ENCODE measurements at regions not wholly inside any gene's neighbourhood (a gene's known extent, or its start where the extent isn't known, plus 50 kb on each side); places are given as distances from the start of the nearest gene placed in this dataset.

DNA sequence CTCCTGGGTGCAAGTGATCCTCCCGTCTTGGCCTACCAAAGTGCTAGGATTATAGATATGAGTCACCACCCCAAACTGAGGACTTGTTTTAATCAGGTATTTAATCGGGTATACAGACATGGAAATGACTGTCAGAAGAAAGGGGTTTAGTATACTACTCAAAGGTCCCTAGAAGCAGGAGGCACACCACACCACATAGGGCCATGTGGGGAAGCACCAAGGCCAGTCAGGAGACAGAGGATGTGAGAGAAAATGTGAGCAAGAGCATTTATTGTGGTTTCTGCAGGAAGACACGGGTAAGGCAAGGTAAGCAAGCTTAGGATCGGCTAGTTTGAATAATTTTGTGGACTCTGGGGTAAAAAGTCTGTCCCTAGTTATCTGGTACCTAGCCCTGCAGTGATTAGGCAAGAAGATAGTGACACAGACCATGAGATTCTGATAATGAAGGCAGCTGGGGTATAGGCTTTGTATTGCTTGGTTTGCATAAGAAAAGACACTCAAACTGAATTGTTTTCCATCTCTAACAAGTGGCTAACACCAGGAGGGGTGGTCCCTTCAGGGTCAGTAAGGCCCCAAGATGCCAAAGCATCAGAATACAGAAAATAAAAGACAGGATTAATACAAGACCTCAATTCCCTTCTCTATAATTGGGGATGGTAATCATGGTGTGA, 408.8 kb upstream of the F9 start:
- no peak for DNase-seq (ENCODE audit: low read depth)
- H3K4me3 ChIP-seq (ENCODE audit: low read depth, low read length) = no peak overlapping the region
- no peak for TF ChIP-seq CTCF (IDR thresholded peaks at IDR 0.05; ENCODE audit: low read depth, low read length, missing control alignments)

- no peak for DNase-seq (ENCODE audit: low read depth)
- no peak for TF ChIP-seq CTCF (IDR thresholded peaks at IDR 0.05; ENCODE audit: low read depth, low read length, missing control alignments)
- H3K4me3 ChIP-seq (ENCODE audit: low read depth, low read length) = no peak overlapping the region
These were observed 409.2 kb upstream of the FGF13 start for GRCh38 chrX:139120760-139121159.

- no peak overlapping the region for H3K4me3 ChIP-seq (ENCODE audit: low read depth, low read length)
- no peak for DNase-seq (ENCODE audit: low read depth)
- no peak for TF ChIP-seq CTCF (IDR thresholded peaks at IDR 0.05; ENCODE audit: low read depth, low read length, missing control alignments)
These were observed 402.2 kb upstream of the FGF13 start for GRCh38 chrX:139113708-139114107.

- no peak overlapping the region for H3K4me3 ChIP-seq (ENCODE audit: low read depth, low read length)
- no peak for TF ChIP-seq CTCF (IDR thresholded peaks at IDR 0.05; ENCODE audit: low read depth, low read length, missing control alignments)
- DNase-seq (ENCODE audit: low read depth) = no peak
These were observed 400.9 kb upstream of the FGF13 start for GRCh38 chrX:139112432-139112831.

GRCh38 chrX:139106069-139106468, 394.6 kb upstream of the FGF13 start:
- no peak for DNase-seq (ENCODE audit: low read depth)
- no peak overlapping the region for H3K4me3 ChIP-seq (ENCODE audit: low read depth, low read length)
- no peak for TF ChIP-seq CTCF (IDR thresholded peaks at IDR 0.05; ENCODE audit: low read depth, low read length, missing control alignments)

DNA sequence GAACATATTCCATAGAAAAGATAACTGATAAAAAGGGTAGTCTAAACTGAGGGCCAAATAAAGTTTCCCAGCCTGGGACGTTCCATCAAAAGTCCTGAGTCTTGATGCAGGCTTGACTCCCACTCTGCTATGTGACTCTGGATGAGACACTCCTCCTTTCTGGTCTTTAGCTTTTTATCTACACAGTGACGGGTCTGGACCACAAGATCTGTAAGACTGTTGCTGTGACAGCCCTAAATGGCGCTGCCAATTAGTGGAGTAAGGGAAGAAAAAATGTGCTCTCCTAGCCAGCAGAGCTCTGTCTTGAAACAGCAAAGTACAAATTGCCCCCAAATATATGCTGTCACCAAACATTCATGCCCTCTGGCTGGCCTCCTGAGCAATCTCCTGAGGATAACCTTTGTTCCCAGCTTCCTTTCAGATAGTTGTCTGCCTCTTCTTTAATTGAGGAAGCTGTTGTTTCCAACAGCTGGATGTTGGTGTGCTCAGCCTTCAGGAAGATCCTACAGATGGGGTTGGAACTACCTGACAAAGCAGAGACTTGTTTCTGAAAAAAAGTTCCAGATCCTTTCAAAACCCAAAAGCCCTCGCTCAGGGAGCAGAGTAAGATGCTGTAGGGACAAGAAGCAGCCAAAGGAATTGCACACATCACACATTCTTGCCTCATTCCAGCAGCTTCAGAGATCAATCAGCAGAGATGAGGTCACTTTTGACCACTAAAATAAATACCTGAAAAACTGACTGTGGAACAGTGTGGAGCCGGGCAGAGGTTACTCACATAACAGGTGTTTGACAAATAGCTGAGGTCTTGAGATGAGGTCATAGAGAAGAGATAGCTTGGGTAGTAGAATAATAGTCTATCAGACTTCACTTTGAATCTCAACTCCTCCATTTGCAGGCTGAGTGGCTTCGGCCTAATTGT, 383.4 kb upstream of the FGF13 start:
- H3K4me3 ChIP-seq (ENCODE audit: low read depth, low read length) = no peak overlapping the region
- DNase-seq (ENCODE audit: low read depth) = no peak
- no peak for TF ChIP-seq CTCF (IDR thresholded peaks at IDR 0.05; ENCODE audit: low read depth, low read length, missing control alignments)
